IMR-90 (cell line): ENCODE measurements at regions not wholly inside any gene's neighbourhood (a gene's known extent, or its start where the extent isn't known, plus 50 kb on each side); places are given as distances from the start of the nearest gene placed in this dataset.

Source experiments
- ATAC-seq: fragments of 200-7000 bp; cut with Tn5 transposase; 2 replicates; pipeline ENCODE4 v1.9.1; 2020; ENCODE audit warnings: low read depth, mild to moderate bottlenecking, moderate library complexity
- BruUV-seq: library from RNA; stranded (reverse); fragments of 400-500 nt; replicated peaks from 2 replicates; lab custom pipeline; 2021; lab: Mats Ljungman, UMichigan
- CTCF ChIA-PET: fragments of 300-600 bp; formaldehyde crosslinking; extraction: SDS; loops from one replicate; lab custom pipeline; 2021; ENCODE audit warnings: antibody characterized with exemption; lab: Yijun Ruan, JAX
- POLR2A ChIA-PET: fragments of 300-600 bp; sonication (Branson Sonifier 250); formaldehyde crosslinking; loops from one replicate; lab custom pipeline; 2022; ENCODE audit warnings: antibody characterized with exemption; ENCODE audit not compliant: unreplicated experiment; lab: Charles Lee
- DNase-seq: peaks from one replicate; pipeline ENCODE4 v3.0.0; 2013
- H2AFZ ChIP-seq: replicated peaks from 2 replicates; pipeline ENCODE3; 2013; ENCODE audit warnings: low read length, mild to moderate bottlenecking; ENCODE audit not compliant: poor library complexity
- H2AK5ac ChIP-seq: 2 replicates; pipeline ENCODE4 v1.6.1; 2013; ENCODE audit warnings: low read depth, low read length, inconsistent platforms
- H2AK9ac ChIP-seq: replicated peaks from 2 replicates; pipeline ENCODE3; 2013; ENCODE audit warnings: mild to moderate bottlenecking, low read depth, low read length, moderate library complexity; ENCODE audit not compliant: poor library complexity
- H2BK120ac ChIP-seq: 2 replicates; pipeline ENCODE4 v1.6.1; 2013; ENCODE audit warnings: low read depth, low read length, inconsistent platforms
- H2BK15ac ChIP-seq: 3 replicates; pipeline ENCODE4 v1.6.1; 2013; ENCODE audit warnings: low read depth, low read length, inconsistent platforms
- H2BK20ac ChIP-seq: 2 replicates; pipeline ENCODE4 v1.6.1; 2013; ENCODE audit warnings: low read depth, mild to moderate bottlenecking, inconsistent platforms, low read length, moderate library complexity
- H2BK5ac ChIP-seq: 2 replicates; pipeline ENCODE4 v1.6.1; 2013; ENCODE audit warnings: mild to moderate bottlenecking, low read depth, low read length, inconsistent platforms; ENCODE audit not compliant: poor library complexity, severe bottlenecking
- H3K14ac ChIP-seq: replicated peaks from 2 replicates; pipeline ENCODE4 v1.6.1; 2013; ENCODE audit warnings: low read depth, low read length, inconsistent platforms
- H3K18ac ChIP-seq: 2 replicates; pipeline ENCODE4 v1.6.1; 2013; ENCODE audit warnings: low read depth, low read length, control low read depth
- H3K23ac ChIP-seq: 2 replicates; pipeline ENCODE4 v1.6.1; 2013; ENCODE audit warnings: low read depth, low read length, inconsistent platforms
- H3K27ac ChIP-seq: 2 replicates; pipeline ENCODE4 v1.5.1; 2013; ENCODE audit warnings: mild to moderate bottlenecking, control low read depth, low read length; ENCODE audit not compliant: insufficient read depth
- H3K27me3 ChIP-seq: 2 replicates; pipeline ENCODE4 v1.6.1; 2013; ENCODE audit warnings: low read length; ENCODE audit not compliant: control insufficient read depth, insufficient read depth
- H3K36me3 ChIP-seq: 2 replicates; pipeline ENCODE4 v1.6.1; 2013; ENCODE audit warnings: low read length, mixed read lengths; ENCODE audit not compliant: control insufficient read depth, insufficient read depth
- H3K4ac ChIP-seq: 2 replicates; pipeline ENCODE4 v1.6.1; 2013; ENCODE audit warnings: low read depth, low read length, inconsistent platforms
- H3K4me1 ChIP-seq: 2 replicates; pipeline ENCODE4 v1.6.1; 2013; ENCODE audit warnings: low read length, mixed read lengths; ENCODE audit not compliant: control insufficient read depth, insufficient read depth
- H3K4me2 ChIP-seq: 2 replicates; pipeline ENCODE4 v1.6.1; 2013; ENCODE audit warnings: low read depth, mild to moderate bottlenecking, control low read depth, low read length, moderate library complexity
- H3K4me3 ChIP-seq: 2 replicates; pipeline ENCODE4 v1.5.1; 2013; ENCODE audit warnings: low read depth, mild to moderate bottlenecking, control low read depth, low read length, moderate library complexity; ENCODE audit not compliant: insufficient read depth
- H3K56ac ChIP-seq: 2 replicates; pipeline ENCODE4 v1.6.1; 2013; ENCODE audit warnings: low read length, inconsistent platforms; ENCODE audit not compliant: insufficient read depth; ENCODE audit errors: extremely low read depth
- H3K79me1 ChIP-seq, 2 experiments: 2 replicates each; pipeline ENCODE4 v1.6.1; 2013; ENCODE audit warnings: low read length in 2 of 2, inconsistent platforms in 1 of 2, low read depth in 1 of 2
- H3K9ac ChIP-seq: 2 replicates; pipeline ENCODE4 v1.6.1; 2013; ENCODE audit warnings: low read depth, low read length, control low read depth
- H3K9me1 ChIP-seq: 2 replicates; pipeline ENCODE4 v1.6.1; 2013; ENCODE audit warnings: low read length, inconsistent platforms; ENCODE audit not compliant: insufficient read depth
- H3K9me3 ChIP-seq: 2 replicates; pipeline ENCODE4 v1.6.1; 2013; ENCODE audit warnings: low read length; ENCODE audit not compliant: control insufficient read depth, insufficient read depth
- H4K20me1 ChIP-seq: 2 replicates; pipeline ENCODE4 v1.6.1; 2013; ENCODE audit warnings: low read length, inconsistent platforms; ENCODE audit not compliant: insufficient read depth
- H4K5ac ChIP-seq: 2 replicates; pipeline ENCODE4 v1.6.1; 2013; ENCODE audit warnings: mild to moderate bottlenecking, low read depth, low read length, control low read depth
- H4K8ac ChIP-seq, 2 experiments: 2 replicates each; pipeline ENCODE4 v1.6.1; 2013; ENCODE audit warnings: low read depth in 2 of 2, low read length in 2 of 2, control low read depth in 1 of 2, inconsistent platforms in 1 of 2
- H4K91ac ChIP-seq: 2 replicates; pipeline ENCODE4 v1.6.1; 2013; ENCODE audit warnings: low read depth, low read length, inconsistent platforms; ENCODE audit not compliant: insufficient read depth
- CEBPB ChIP-seq: IDR thresholded peaks from 2 replicates; pipeline ENCODE4 v1.6.1; 2012; ENCODE audit warnings: low read depth, low read length, improper control_type of control experiment
- CHD1 ChIP-seq: IDR thresholded peaks from 2 replicates; pipeline ENCODE4 v1.6.1; 2012; ENCODE audit warnings: low read depth, low read length, improper control_type of control experiment
- MAFK ChIP-seq: IDR thresholded peaks from 2 replicates; pipeline ENCODE4 v1.6.1; 2012; ENCODE audit warnings: low read depth, low read length, improper control_type of control experiment
- MAZ ChIP-seq: IDR thresholded peaks from 2 replicates; pipeline ENCODE4 v1.6.1; 2012; ENCODE audit warnings: low read depth, mild to moderate bottlenecking, low read length, improper control_type of control experiment, moderate library complexity, borderline replicate concordance
- POLR2A ChIP-seq: IDR thresholded peaks from 2 replicates; pipeline ENCODE4 v1.6.1; 2012; ENCODE audit warnings: mild to moderate bottlenecking, low read depth, low read length
- RAD21 ChIP-seq: IDR thresholded peaks from 2 replicates; pipeline ENCODE4 v1.6.1; 2012; ENCODE audit warnings: low read length, improper control_type of control experiment
- WGBS, 2 experiments: methylation state at CpG; one replicate each; pipeline versions ENCODE4 v1.1.5 to v1.1.7; 2013; ENCODE audit warnings: missing lambda C conversion rate in 2 of 2; ENCODE audit not compliant: insufficient read length in 1 of 2; ENCODE audit errors: extremely low coverage in 2 of 2; 5-methylcytosine and 5-hydroxymethylcytosine counted together
- dilution Hi-C: fragments of 300-500 bp; cut with HindIII; formaldehyde crosslinking; loops from one replicate; pipeline ENCODE4 v1.14.3; 2018; ENCODE audit warnings: low sequenced_read_pairs; ENCODE audit not compliant: unreplicated experiment
- in situ Hi-C: fragments of 300-500 bp; cut with MboI; formaldehyde crosslinking; loops from 3 replicates; pipeline ENCODE4 v1.14.3; 2019; ENCODE audit warnings: low sequenced_read_pairs, inconsistent platforms, mixed read lengths
- intact Hi-C: fragments of 100-400 bp; cut with micrococcal nuclease; formaldehyde crosslinking; loops from 2 replicates; pipeline ENCODE4 v1.10.0; 2022

GRCh38 chr3:174441588-174442301 is 417.4 kb upstream of the NAALADL2 start:
- H2BK120ac ChIP-seq, result peak overlapping the region; percentile 99
- peak overlapping the region; percentile 100 for H3K14ac ChIP-seq
- peak overlapping the region; percentile 73 for H2AK5ac ChIP-seq
- no peaks in the 10 kb centered on the region for H3K36me3 ChIP-seq
- H3K23ac ChIP-seq, result peak overlapping the region; percentile 100
- ATAC-seq, result no peak
- peaks cover 12 to 26% of the 10 kb centered on the region in 2 experiments for H3K79me1 ChIP-seq
- peak overlapping the region; percentile 99 for H2BK15ac ChIP-seq
- intact Hi-C loops (loop anchor here (1.0 to 10.0 kb wide), 12 partner anchors 244 to 1989 kb away; no protein-coding TSS in a partner anchor), dilution Hi-C loops (no loop called here), in situ Hi-C loops (loop anchor here (10.0 kb wide), 1 partner anchor 513 kb away; no protein-coding TSS in a partner anchor)
- H4K8ac ChIP-seq, result peak overlapping the region; percentile 97
- peak overlapping the region; percentile 99 for H4K91ac ChIP-seq
- no peaks in the 10 kb centered on the region for H3K27me3 ChIP-seq
- no peak for DNase-seq
- no peaks in the 10 kb centered on the region for H3K9me3 ChIP-seq
- peak overlapping the region; percentile 93 for H2BK20ac ChIP-seq
- H3K4me1 ChIP-seq, result peaks cover 8% of the 10 kb centered on the region
- H2AFZ ChIP-seq, result peak overlapping the region; percentile 94
- peak overlapping the region; percentile 73 for H3K4me3 ChIP-seq
- TSS peak; percentile 19 for BruUV-seq
- peak overlapping the region; percentile 95 for H3K4me2 ChIP-seq
- H4K5ac ChIP-seq, result peak overlapping the region; percentile 99
- peak overlapping the region; percentile 96 for H3K56ac ChIP-seq
- TF ChIP-seq MAZ, result no peak
- TF ChIP-seq POLR2A, result no peak
- no peak; the same call in 1 of the 2 replicates for TF ChIP-seq CHD1
- no peak for TF ChIP-seq MAFK
- no peak for TF ChIP-seq RAD21
- TF ChIP-seq CEBPB, result peak; percentile 80
- no peaks in the 10 kb centered on the region for H3K9me1 ChIP-seq
- POLR2A ChIA-PET, result interaction anchor here (0.6 to 1.1 kb wide), 6 partner anchors 353 to 1911 kb away, joined by 3 to 7 read pairs (median 4); no protein-coding TSS in a partner anchor
- peak overlapping the region; percentile 98 for H3K9ac ChIP-seq
- peak overlapping the region; percentile 91 for H2AK9ac ChIP-seq
- peak overlapping the region; percentile 99 for H3K18ac ChIP-seq
- peak overlapping the region; percentile 100 for H2BK5ac ChIP-seq
- WGBS, 2 experiments, result 8% methylated on average over 2 of the region's 11 CpGs; no CpG with 5 or more reads in 1 of the 2 experiments
- H3K4ac ChIP-seq, result peak overlapping the region; percentile 99
- CTCF ChIA-PET, result interaction anchor here (0.8 to 1.4 kb wide), 2 partner anchors 704 to 1046 kb away, joined by 3 read pairs; no protein-coding TSS in a partner anchor
- H4K20me1 ChIP-seq, result no peaks in the 10 kb centered on the region
- H3K27ac ChIP-seq, result peak overlapping the region; percentile 96
